Suppressor macrophage (primary cell): ENCODE measurements at regions not wholly inside any gene's neighbourhood (a gene's known extent, or its start where the extent isn't known, plus 50 kb on each side); places are given as distances from the start of the nearest gene placed in this dataset.

Experiments
- DNase-seq, 4 experiments: peaks; one replicate each; pipeline ENCODE4 v3.0.0-alpha.2; 2020 to 2022

DNA sequence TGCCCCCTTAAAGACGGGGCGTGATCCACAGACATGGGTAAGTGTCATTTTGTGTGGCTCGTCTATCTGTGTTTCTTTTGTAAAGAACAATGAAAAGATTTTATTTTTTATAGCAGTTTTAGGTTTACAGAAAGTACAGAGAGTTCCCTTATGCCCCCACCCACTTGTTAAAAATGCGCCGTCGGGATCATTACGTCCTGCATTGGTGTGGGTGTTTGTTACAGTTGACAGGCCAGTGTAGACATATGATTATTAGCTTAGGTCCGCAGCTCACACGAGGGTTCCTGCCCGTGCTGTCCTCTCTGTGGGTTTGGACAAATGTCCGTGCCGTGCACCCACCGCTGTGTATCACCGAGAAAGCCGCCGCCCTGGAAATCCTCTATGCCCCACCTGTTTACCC lies 50.5 kb downstream of the RGS12 start:
- no peak for DNase-seq

DNA sequence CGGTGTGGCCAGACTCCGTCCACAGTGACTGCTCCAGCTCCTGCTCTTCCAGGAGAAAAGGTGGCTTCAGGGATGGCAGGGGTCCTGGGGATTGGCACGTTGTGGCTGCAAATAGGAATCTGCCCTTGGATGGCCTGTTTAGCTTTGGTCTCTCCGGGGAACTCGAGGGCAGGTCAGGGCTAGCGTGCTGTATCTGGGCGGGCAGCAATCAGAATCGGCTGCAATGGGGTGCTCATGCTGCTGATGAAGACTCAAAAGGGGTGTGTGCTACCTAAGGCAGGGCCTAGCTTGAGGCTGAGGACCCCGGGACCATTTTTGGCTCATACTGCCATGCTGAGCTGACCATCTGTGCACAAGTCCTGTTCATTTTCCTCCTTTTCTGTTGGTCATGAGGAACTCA lies 51.3 kb downstream of the RGS12 start:
- DNase-seq = no peak

DNA sequence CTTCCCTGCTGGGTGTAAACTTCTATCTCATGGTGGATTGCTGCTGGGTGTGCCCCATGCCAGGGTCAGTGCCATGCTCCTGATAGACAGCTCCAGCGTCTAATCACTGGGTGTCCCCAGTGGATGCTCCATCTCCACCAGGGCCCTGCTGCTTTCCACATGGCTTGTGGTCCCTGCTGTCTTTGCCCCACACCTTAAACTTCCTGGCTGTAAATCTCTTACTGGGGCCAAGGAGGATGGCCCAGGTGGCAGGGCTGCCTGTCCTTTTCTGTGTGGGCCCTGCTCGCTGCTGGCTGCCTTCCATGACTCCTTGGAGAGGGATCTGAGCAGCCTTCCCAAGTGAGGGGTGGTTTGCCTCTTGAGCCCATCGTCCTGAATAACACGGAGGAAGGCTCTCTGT lies 51.8 kb downstream of the RGS12 start:
- DNase-seq = no peak

DNA sequence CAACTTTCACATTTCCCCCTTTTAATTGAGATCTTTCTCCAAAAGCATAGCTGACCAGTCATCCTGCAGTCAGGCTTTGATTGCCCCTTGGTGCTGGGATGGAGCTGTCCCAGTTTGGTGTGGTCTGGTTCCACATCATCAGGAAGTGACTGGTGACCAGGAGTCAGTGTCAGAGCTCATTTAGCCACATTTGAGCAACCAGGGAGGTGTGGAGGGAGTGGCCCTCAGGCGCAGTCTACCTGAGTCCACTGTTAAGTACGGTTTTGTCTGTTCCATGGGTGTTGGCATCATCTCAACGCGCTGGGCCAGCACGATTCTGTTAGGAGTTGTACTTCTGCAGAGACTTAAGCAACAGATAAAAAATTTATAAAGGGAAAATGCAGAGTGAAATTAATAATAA lies 52.6 kb downstream of the RGS12 start:
- DNase-seq = no peak

DNA sequence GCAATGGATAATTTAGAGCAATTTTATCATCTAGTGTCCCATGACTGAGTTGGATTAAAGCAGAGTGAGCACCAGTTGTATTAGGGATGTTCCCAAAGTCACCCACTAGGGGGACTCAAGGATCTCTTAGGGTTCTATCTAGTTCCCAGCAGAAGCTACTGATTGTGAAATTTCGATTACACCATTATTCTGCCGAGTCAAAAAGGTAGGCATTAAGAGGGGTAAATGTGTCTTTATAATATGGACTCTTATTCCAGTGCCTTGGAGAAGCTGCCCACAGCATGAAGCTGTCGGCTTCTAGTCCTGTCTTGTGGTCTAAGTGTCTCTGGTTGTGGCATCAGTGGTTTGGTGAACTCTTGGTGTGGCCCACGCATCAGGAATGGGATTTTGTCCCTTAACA lies 53.3 kb downstream of the RGS12 start:
- DNase-seq = peak; percentile 88 to 94 (median 91)

DNA sequence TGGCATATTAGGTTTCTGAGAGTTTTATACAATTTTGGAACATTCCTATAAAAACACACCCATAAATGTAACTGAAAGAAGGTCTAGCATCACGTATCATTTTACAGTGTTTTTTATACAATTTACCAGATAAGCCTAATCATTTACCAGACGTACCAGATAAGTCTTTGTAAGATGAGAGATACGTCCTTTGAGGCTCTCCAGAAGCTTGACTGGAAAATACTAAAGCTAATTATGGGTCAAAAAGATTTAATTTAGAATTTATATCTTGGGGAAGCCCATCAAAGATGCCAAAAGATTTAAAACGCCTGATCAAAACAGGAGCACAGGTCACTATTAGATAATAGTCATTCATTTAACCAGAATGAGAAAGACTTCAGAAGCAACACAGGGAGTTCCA lies 55.0 kb downstream of the RGS12 start:
- no peak for DNase-seq

DNA sequence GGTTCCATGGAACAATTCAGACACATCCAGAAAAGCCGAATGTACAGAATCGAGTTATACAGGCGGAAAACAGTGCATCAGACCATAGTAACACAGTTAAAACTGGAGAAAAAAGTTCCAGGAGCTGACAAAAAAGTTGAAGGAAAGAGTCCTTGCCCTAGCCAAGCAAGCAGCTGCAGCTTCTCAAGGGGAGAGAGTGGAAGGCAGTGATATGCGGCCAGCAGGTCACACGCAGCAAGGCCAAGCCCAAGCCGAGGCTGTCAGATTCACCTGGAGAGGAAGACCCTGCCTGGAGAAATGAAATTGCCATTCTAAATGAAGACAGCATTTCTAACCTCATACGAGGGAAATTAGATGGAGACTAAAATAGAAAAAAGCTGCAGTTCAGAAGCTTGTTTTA lies 55.8 kb downstream of the RGS12 start:
- DNase-seq = no peak

DNA sequence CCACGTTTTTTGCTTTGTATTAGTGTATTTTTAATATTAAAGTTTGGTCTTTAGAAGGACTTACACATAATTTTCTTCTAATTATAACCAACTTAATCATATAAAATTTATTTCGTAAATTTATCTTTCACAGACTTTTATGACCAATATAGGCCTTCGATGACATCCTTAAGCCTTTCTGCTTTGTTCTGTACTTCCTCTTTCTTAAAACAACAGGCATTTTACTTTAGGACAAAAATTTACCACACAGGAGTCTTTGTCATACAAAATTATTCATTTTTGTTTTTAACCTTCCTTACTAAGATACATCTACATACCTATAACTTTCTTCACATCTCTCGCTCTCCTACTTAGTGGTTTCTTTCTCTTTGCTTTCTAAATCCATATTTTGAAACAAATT lies 56.3 kb downstream of the RGS12 start:
- DNase-seq = peak in 2 of 4 experiments; percentile 40 to 44

DNA sequence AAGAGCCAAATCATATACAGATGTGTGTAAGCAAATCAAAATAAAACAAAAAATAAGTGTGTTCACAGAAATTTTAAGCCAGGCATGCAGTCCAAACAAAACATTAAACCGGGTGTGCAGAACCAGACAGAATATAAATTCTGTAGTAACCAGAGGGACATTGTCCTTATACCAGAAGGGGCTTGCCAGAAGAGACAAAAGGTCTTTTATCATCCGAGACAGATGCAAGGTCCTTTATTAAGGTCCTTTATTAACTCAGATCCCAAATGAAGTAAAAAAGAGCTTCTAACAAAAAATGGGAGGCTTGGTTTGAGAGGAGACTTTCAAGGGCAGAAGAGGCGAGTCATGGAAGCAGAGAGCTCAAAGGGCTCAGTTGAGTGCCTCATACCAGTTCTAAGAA lies 59.2 kb downstream of the RGS12 start:
- no peak for DNase-seq

DNA sequence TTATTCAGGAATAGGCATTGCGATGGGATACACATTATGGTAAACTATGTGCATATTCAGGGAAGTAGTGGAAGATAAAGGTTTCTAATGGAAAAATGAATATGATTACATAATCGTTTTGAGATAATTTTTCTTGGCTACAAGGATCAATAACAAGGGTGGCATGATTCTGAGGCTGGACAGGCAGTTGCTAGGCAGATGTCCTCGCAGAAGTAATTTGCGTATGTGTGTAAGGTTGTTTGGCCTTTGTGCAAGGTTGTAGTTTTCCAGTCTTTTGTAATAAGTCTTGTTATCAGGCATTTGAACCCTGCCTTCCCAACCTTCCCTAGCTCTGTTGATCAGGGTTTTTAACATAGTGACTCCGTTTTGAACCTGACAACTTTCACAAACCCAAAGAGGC lies 59.7 kb downstream of the RGS12 start:
- DNase-seq = no peak

DNA sequence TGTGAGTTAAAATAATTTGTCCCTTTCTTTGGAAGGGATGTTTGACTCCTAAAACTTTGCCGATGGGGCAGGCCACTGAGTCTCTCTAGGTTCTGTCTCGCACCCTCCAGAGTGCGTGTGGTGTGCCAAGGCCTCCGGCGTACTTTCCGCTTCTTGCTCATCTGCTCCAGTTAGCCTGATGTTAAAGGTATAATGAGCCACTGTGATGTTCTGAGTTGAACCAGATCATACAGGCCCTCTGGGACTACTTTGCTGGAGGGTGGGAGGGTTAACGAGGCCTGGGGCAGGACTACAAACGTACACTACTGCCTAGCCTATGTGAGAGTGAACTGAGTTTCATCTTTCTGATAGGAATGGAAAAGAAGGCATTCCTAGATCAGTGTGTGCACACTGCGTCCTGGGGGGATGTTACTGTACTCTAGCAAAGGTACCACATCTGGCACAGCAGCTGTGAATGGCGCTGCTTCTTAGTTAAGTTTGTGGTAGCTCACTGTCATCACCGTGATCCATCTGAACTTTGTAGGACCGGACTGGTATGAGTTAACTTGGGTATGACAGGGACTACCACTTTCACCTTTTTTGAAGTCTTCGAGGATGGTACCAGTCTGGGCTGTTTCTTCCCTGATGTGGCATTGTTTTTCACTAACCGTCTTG lies 60.2 kb downstream of the RGS12 start:
- DNase-seq = no peak

DNA sequence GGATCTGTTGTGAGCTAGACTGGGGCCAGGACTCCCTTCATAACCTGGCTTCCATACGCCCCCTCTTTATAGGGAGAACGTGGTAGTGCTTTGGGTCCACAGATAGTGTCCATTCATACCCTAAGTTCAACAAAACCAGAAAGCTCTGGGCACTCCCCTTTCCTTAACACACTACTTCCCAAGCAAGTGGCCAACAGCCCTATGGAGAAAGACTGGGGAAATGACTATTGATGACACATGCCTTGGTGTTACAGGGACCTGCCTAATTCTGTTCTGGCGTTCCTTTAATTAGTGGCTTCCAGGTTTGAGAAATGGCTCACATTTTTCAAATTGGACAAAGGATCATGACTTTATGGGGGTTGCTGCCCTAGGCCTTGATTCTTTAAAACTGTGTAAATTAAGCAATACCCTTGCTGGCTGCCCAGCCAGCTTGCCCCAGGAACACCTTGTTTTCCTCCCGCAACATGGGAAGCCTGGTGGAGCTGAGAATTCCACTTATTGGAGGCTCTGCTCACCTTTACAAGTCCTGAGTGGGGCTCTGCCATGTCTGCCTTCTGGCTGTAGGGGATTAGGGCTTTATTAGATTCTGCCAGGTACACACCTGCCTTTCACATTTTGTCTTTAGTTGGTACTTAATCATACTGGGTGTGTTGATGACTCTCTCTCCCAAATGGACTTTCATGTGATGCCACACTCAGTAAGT lies 61.1 kb downstream of the RGS12 start:
- DNase-seq = peak in 3 of 4 experiments; percentile 30 to 43 (median 36)

DNA sequence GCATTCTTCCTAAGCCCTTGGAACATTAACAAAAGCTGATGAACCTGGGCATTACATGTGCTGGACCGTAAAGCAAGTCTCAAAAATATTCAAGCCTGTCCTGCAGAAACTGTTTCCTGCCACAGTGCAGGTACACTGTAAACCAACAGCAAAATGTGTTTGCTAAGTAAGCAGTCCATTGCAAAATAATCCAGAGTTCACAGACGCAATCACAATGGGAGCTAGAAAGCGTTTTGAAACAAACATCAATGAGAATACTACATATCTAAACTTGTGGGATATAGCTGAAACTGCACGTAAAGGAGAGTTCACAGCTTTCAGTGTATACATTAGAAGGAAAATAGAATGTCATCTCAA lies 61.6 kb downstream of the RGS12 start:
- DNase-seq = no peak

DNA sequence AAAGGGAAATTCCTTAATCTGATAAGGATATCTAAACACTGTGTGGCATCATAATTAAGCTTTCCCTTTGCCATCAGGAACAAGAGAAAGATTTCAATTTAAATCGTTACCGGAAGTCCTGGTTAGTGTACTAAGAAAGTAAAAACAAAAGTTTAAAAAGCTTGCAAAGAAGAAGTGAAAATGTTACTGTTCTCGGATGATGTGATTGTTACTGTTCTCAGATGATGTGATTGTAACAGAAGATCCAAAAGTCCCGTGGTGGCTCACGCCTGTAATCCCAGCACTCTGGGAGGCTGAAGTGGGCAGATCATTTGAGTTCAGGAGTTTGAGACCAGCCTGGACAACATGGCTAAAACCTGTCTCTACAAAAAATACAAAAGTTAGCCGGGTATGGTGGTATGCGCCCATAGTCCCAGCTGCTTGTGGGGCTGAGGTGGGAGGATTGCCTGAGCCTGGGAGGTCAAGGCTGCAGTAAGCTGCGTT lies 62.5 kb downstream of the RGS12 start:
- peak; percentile 42 to 72 (median 67) for DNase-seq

DNA sequence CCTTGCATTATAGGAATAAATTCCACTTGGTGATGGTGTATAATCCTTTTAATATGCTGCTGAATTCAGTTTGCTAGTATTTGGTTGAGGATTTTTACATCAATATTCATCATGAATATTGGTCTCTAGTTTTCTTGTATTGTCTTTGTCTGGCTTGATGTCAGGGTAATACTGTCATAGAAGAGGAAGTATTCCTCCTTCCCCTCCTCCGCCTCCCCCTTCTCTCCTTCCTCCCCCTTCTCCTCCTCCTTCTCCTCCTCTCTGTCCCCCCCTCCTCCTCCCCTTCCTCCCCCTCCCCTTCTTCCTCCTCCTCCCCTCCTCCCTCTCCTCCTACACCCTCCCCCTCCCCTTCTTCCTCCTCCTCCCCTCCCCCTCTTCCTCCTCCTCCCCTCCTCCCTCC lies 65.8 kb downstream of the RGS12 start:
- peak in 1 of 4 experiments; percentile 34 for DNase-seq

DNA sequence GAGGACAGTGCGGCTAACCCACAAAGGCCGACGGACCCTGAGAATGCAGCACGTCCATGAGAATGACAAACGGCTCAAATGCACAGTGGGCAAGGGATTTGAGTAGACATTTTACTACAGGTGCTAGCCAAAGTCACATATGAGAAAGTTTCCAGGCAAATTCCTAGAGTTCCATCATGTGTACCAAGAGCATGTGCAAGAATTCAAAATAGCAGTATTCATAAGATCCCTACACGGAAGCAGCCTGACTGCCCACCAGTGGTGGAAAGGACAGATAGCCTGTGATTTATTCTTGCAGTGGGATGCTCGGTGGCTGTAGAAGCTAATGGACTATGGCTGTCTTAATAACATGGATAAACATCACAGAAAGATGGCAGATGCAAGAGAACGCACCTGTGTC lies 68.0 kb downstream of the RGS12 start:
- DNase-seq = no peak

DNA sequence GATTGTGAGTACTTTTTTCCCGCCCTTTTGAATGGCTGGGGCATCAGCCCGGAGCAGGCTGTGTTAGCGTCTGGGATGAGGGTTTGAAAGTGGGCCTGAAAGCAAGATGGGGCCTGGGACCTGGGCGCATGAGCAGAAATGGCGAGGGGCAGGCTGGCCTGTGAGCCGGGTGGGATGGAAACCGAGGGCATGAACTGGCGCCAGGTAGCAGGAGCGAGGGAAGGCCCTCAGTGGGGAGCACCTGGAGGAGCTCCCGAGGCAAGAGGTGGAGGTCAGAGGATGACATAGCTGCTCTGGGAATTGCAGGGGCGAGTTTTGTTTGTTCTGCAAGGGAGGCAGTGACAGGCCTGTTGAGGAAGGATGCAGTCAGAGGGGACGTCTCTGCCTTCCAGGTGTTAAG lies 68.6 kb downstream of the RGS12 start:
- no peak for DNase-seq

DNA sequence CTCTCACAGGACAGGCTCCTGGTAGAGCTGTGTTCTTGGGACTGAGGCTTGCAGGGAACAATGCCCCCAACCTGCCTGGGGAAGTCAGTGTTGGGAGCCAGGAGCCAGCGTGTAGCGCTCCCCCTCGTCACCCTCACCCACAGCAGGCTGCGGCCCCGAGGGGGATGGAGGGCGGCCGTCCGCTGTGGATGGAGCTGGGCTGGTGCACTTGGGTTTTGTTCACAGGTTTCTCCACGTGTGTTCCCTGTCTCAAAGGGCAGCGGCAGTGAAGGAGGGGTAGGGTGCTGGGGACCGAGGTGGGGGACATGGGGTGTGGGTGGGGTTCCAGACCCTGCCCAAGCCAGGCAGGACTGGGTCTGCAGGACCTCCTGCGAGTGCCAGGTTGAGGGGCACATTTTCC lies 69.1 kb downstream of the RGS12 start:
- no peak for DNase-seq

DNA sequence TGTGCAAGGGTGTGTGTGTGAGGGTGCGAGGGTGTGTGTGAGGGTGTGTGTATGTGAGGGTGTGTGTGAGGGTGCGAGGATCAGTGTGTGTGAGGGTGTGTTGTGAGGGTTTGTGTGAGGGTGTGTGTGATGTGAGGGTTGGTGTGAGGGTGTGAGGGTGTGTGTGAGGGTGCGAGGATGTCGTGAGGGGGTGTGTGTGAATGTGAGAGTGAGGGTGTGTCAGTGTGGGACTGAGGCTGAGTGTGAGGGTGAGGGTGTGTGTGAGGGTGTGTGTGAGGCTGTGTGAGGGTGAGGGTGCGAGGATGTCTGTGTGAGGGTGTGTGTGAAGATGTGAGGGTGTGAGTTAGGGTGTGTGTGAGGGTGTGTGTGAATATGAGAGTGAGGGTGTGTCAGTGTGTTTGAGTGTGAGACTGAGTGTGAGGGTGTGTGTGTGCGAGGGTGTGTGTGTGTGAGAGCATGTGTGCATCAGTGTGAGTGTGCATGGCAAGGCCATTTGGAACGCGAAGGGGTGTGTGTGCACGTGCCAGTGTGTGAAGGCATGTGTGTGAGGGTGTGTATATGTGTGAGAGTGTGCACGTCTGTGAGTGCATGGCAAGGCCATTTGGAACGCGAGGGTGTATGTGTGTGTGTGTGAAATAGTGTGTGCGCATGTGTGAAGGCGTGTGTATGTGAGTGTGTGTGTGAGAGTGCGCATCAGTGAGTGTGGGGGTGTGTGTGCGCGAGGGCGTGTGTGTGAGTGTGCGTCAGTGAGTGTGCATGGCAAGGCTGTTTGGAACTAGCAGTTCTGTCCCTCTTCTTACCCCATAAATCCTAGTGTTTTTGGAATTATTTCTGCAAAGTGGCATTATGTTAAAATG lies 69.8 kb downstream of the RGS12 start:
- DNase-seq = no peak

DNA sequence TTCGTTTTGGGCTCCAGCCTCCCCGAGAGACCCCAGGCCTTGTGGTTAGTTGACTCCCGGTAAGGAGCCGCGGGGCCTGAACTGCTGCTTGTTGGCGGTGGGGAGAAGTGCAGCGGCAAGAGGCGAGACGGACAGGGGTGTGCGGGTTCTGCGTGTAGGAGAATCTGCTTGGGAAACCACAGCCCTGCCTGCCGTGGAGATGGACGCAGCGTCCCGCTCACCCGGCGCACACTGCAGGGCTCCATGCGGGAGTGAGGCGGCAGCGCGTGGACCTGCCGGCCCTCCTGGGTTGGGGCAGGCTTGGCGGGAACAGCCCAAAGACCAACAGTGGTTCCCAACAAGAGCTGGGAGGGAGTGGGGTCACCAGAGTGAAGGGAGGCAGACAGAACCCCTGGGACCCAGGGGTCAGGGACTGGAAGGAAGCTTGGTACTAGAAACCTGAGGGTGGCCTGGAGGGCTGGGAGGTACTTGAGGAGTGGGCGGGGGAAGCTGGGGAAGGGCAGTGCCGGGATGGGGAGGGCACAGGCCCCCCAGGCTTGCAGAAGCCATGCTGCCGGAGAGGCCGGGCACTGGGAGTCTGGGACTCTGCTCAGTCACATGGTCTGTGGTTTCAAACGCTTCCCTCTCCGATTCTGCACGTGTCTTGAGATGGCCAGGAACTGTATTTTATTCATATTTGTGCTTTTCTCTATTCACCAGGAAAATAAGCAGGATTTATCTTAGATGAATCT lies 70.8 kb downstream of the RGS12 start:
- DNase-seq = peak; percentile 49 to 75 (median 63)

DNA sequence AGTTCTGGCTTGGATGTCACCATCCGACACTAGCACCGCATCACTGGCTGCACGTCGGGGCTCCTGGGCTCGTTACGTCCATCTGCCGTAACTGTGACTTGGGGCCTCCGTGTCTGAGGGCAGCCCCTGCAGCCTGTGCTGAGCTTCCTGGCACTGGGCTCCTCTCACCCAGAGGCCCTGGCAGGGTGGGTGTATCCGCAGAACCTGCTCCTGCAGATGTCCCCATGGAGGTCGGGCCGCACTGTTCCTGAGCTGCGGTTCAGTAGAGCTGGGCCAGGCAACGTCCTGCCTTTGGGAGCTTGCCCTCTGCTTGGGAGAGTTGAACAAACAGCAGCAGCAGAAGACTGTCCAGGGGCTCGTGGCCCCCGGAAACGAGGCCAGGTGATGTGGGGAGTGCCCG lies 71.4 kb downstream of the RGS12 start:
- DNase-seq = no peak

DNA sequence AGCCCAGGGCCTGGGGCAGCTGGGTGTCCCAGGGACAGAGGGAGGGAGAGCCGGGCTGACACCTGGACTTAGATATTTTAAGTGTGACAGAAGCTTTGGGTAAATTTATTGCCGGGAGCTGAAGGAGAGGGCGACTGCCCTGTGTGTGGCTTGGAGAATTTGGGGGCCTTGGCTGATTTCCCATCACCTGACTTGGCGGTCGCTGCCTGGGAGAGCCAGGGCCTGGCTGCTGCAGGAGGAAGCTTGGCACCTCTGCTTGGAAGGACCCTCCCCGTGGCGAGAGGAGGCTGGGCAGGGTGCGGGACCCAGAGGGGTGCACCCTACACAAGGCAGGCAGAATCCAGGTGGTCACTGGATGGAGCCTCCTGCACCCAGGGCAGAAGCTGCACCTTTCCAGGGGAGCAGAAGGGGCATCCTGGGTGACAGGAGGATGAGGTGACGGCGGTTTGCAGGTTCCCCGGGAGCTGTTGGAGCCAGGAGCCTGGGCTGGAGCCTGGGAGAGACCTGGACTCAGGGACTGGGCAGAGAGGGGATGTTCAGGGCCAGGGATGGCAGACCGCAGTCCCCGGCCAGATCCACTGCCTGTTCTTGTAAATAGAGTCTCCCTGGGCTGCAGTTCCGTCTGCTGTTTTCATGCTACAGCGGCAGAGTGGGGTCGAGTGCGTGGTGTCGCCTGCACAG lies 72.0 kb downstream of the RGS12 start:
- DNase-seq = no peak
